ENCODE measurements at regions not wholly inside any gene's neighbourhood (a gene's known extent, or its start where the extent isn't known, plus 50 kb on each side); places are given as distances from the start of the nearest gene placed in this dataset.

DNA sequence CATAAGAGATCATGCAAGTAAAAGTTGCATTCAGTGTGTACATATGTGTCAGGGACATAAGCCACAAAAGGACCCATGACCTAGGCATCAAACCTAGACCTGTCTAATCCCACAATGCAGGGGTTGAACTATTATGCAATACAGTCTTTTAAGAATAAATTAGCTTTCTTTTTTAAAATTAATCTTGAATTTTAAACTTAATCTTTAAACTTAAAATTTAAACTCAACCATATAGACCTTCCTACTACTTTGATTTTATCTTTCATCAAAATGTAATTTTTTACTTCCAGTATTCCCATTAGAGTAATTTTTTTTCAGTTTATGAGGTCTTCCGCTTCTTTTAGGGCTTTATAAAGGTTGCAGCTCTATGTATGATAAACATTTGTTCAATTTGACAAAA, 702.9 kb downstream of the SUCLG1 start:
- TF ChIP-seq, protein P1, sequence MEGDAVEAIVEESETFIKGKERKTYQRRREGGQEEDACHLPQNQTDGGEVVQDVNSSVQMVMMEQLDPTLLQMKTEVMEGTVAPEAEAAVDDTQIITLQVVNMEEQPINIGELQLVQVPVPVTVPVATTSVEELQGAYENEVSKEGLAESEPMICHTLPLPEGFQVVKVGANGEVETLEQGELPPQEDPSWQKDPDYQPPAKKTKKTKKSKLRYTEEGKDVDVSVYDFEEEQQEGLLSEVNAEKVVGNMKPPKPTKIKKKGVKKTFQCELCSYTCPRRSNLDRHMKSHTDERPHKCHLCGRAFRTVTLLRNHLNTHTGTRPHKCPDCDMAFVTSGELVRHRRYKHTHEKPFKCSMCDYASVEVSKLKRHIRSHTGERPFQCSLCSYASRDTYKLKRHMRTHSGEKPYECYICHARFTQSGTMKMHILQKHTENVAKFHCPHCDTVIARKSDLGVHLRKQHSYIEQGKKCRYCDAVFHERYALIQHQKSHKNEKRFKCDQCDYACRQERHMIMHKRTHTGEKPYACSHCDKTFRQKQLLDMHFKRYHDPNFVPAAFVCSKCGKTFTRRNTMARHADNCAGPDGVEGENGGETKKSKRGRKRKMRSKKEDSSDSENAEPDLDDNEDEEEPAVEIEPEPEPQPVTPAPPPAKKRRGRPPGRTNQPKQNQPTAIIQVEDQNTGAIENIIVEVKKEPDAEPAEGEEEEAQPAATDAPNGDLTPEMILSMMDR (IDR thresholded peaks at IDR 0.05): no peak
- TF ChIP-seq POLR2A (IDR thresholded peaks at IDR 0.05): no peak
